GM23338 (cell line): ENCODE measurements at regions not wholly inside any gene's neighbourhood (a gene's known extent, or its start where the extent isn't known, plus 50 kb on each side); places are given as distances from the start of the nearest gene placed in this dataset.
A peak's percentile ranks its signal among the peaks of the same experiment; 100 is the strongest.

Experiments used
- ATAC-seq: fragments of 200-7000 bp; cut with Tn5 transposase; 3 replicates; pipeline ENCODE4 v1.9.1; 2020
- DNase-seq: peaks from one replicate; pipeline ENCODE4 v3.0.0-alpha.2; 2015; ENCODE audit warnings: low spot score
- H2AFZ ChIP-seq: fragments of 200-600 bp; sonication (generic); 2 replicates; pipeline ENCODE4 v1.8.0; 2016; ENCODE audit warnings: antibody characterized with exemption, mild to moderate bottlenecking, moderate library complexity
- H3F3A ChIP-seq: fragments of 200-600 bp; sonication (generic); replicated peaks from 2 replicates; pipeline ENCODE4 v1.8.0; 2017; ENCODE audit warnings: antibody characterized with exemption, mixed run types, low read depth
- H3K27ac ChIP-seq: fragments of 200-600 bp; sonication (generic); 2 replicates; pipeline ENCODE4 v1.6.1; 2016; ENCODE audit warnings: low read depth
- H3K27me3 ChIP-seq: fragments of 200-600 bp; sonication (generic); 2 replicates; pipeline ENCODE4 v1.8.0; 2016; ENCODE audit warnings: mild to moderate bottlenecking, mixed run types, moderate library complexity; ENCODE audit not compliant: insufficient read depth
- H3K36me3 ChIP-seq: fragments of 200-600 bp; sonication (generic); 2 replicates; pipeline ENCODE4 v1.8.0; 2016; ENCODE audit warnings: mild to moderate bottlenecking; ENCODE audit not compliant: insufficient read depth
- H3K4me1 ChIP-seq: fragments of 200-600 bp; sonication (generic); 2 replicates; pipeline ENCODE4 v1.8.0; 2016; ENCODE audit warnings: mild to moderate bottlenecking, moderate library complexity; ENCODE audit not compliant: insufficient read depth
- H3K4me2 ChIP-seq: fragments of 200-600 bp; sonication (generic); 2 replicates; pipeline ENCODE4 v1.7.1; 2017; ENCODE audit warnings: mixed run types
- H3K4me3 ChIP-seq: fragments of 200-600 bp; sonication (generic); 2 replicates; pipeline ENCODE4 v1.6.1; 2016; ENCODE audit warnings: mixed run types
- H3K79me2 ChIP-seq: fragments of 200-600 bp; sonication (generic); replicated peaks from 2 replicates; pipeline ENCODE4 v1.8.0; 2017; ENCODE audit warnings: mild to moderate bottlenecking; ENCODE audit not compliant: insufficient read depth
- H3K9me2 ChIP-seq: fragments of 200-600 bp; sonication (generic); 2 replicates; pipeline ENCODE4 v1.8.0; 2017; ENCODE audit not compliant: insufficient read depth
- H4K20me1 ChIP-seq: fragments of 200-600 bp; sonication (generic); replicated peaks from 2 replicates; pipeline ENCODE4 v1.8.0; 2017; ENCODE audit warnings: mild to moderate bottlenecking; ENCODE audit not compliant: insufficient read depth
- H3K27ac Mint-ChIP-seq: 2 replicates; pipeline ENCODE4 v1.8.0; 2020; ENCODE audit warnings: inconsistent platforms, mild to moderate bottlenecking, moderate library complexity, mixed read lengths
- H3K27me3 Mint-ChIP-seq: 3 replicates; pipeline ENCODE4 v1.8.0; 2022; ENCODE audit warnings: low read depth, mild to moderate bottlenecking, moderate library complexity, mixed read lengths, inconsistent platforms; ENCODE audit not compliant: insufficient read depth, poor library complexity
- H3K36me3 Mint-ChIP-seq: 3 replicates; pipeline ENCODE4 v1.8.0; 2021; ENCODE audit warnings: low read depth, mild to moderate bottlenecking, inconsistent platforms, moderate library complexity, mixed read lengths
- H3K4me1 Mint-ChIP-seq: 3 replicates; pipeline ENCODE4 v1.8.0; 2020; ENCODE audit warnings: mild to moderate bottlenecking, inconsistent platforms, mixed read lengths
- H3K4me3 Mint-ChIP-seq: 3 replicates; pipeline ENCODE4 v1.8.0; 2021; ENCODE audit warnings: moderate library complexity, mild to moderate bottlenecking, inconsistent platforms, mixed read lengths
- H3K9me3 Mint-ChIP-seq: 3 replicates; pipeline ENCODE4 v1.8.0; 2020; ENCODE audit warnings: moderate library complexity, mild to moderate bottlenecking, inconsistent platforms, mixed read lengths
- CREB1 ChIP-seq: fragments of 250-450 bp; sonication (Bioruptor Pico); IDR thresholded peaks from 2 replicates; pipeline ENCODE4 v1.5.0; 2020; ENCODE audit warnings: low read depth, mild to moderate bottlenecking, moderate library complexity
- CTCF ChIP-seq, 2 experiments: fragments of 200-600 bp in 1 of 2; sonication (generic) in 1 of 2; conservative IDR thresholded peaks; 2 replicates each; pipeline versions ENCODE4 v1.5.1 to v1.6.1; 2016 to 2017; ENCODE audit warnings: antibody characterized with exemption in 2 of 2, low read depth in 2 of 2, mild to moderate bottlenecking in 2 of 2, moderate library complexity in 1 of 2
- ETS1 ChIP-seq: IDR thresholded peaks from 2 replicates; pipeline ENCODE4 v1.6.1; 2016; ENCODE audit warnings: antibody characterized with exemption
- JUNB ChIP-seq: IDR thresholded peaks from one replicate; pipeline ENCODE4 v1.6.1; 2016; ENCODE audit warnings: antibody characterized with exemption; ENCODE audit not compliant: unreplicated experiment
- POLR2AphosphoS5 ChIP-seq: IDR thresholded peaks from 2 replicates; pipeline ENCODE4 v1.6.1; 2016; ENCODE audit warnings: antibody characterized with exemption, low read depth
- STAT1 ChIP-seq: IDR thresholded peaks from one replicate; pipeline ENCODE4 v1.6.1; 2016; ENCODE audit warnings: antibody characterized with exemption; ENCODE audit not compliant: unreplicated experiment
- ZNF114 ChIP-seq: fragments of 250-450 bp; sonication (Bioruptor Pico); IDR thresholded peaks from 2 replicates; pipeline ENCODE4 v1.5.0; 2020; ENCODE audit warnings: mild to moderate bottlenecking, moderate library complexity
- ZNF331 ChIP-seq: fragments of 250-450 bp; sonication (Bioruptor Pico); IDR thresholded peaks from 2 replicates; pipeline ENCODE4 v1.5.0; 2020; ENCODE audit warnings: low read depth, mild to moderate bottlenecking, moderate library complexity
- ZNF462 ChIP-seq: fragments of 250-450 bp; sonication (Bioruptor Pico); IDR thresholded peaks from 2 replicates; pipeline ENCODE4 v1.5.0; 2020; ENCODE audit warnings: mild to moderate bottlenecking, moderate library complexity

- Mint-ChIP-seq H3K9me3 (peaks cover 24% of the 10 kb centered on the region; the same call in 2 of the 3 replicates), H3K36me3 (peaks cover 62% of the 10 kb centered on the region), H3K27ac (no peak overlapping the region), H3K4me1 (no peaks in the 10 kb centered on the region; the same call in 2 of the 3 replicates), H3K27me3 (no peaks in the 10 kb centered on the region), H3K4me3 (no peak overlapping the region)
- Histone ChIP-seq H2AFZ (no peak overlapping the region), H3K4me3 (no peak overlapping the region), H3K27ac (no peak overlapping the region), H3K9me2 (peaks cover 5% of the 10 kb centered on the region), H3K36me3 (no peaks in the 10 kb centered on the region), H3K27me3 (no peaks in the 10 kb centered on the region), H3K4me1 (no peaks in the 10 kb centered on the region; the same call in 1 of the 2 replicates), H4K20me1 (no peaks in the 10 kb centered on the region), H3K79me2 (no peaks in the 10 kb centered on the region), H3F3A (no peaks in the 10 kb centered on the region), H3K4me2 (no peak overlapping the region)
- ATAC-seq (no peak), DNase-seq (no peak)
- no peak for TF ChIP-seq STAT1
- TF ChIP-seq ZNF114 (CRISPR knock-in tag), result no peak
- no peak for TF ChIP-seq ETS1
- no peak for TF ChIP-seq CTCF (conservative IDR thresholded peaks at IDR 0.05; ENCODE audit: low read depth in 2 of 2)
Observed at GRCh38 chr2:83291083-83291482, 1168.0 kb downstream of the SUCLG1 start.

- H3K9me2 ChIP-seq, result no peaks in the 10 kb centered on the region
- no peaks in the 10 kb centered on the region for H3K27me3 ChIP-seq
- peaks cover 74% of the 10 kb centered on the region for H3K36me3 Mint-ChIP-seq
- no peaks in the 10 kb centered on the region for H3K36me3 ChIP-seq
- no peaks in the 10 kb centered on the region for H4K20me1 ChIP-seq
- no peak overlapping the region for H3K4me2 ChIP-seq
- peaks cover 4% of the 10 kb centered on the region; the same call in 1 of the 2 replicates for H3K4me1 ChIP-seq
- H3K79me2 ChIP-seq, result no peaks in the 10 kb centered on the region
- H3K27me3 Mint-ChIP-seq, result peaks cover 3% of the 10 kb centered on the region
- peaks cover 52% of the 10 kb centered on the region for H3K9me3 Mint-ChIP-seq
- peaks cover 13% of the 10 kb centered on the region for H3K4me1 Mint-ChIP-seq
- peak overlapping the region; percentile 91 for H3K27ac Mint-ChIP-seq
- H3K4me3 Mint-ChIP-seq, result no peak overlapping the region
- ATAC-seq (no peak), DNase-seq (no peak)
- TF ChIP-seq JUNB (no peak), POLR2AphosphoS5 (no peak), CREB1 (CRISPR knock-in tag) (no peak), STAT1 (no peak), CTCF (conservative IDR thresholded peaks at IDR 0.05; ENCODE audit: low read depth in 2 of 2) (no peak), ZNF462 (no peak), ZNF331 (CRISPR knock-in tag) (no peak)
- H3K4me3 ChIP-seq, result no peak overlapping the region
- 0 out of 2 replicates have a peak, but pooled peaks cover 3% of the 10 kb centered on the region for H3F3A ChIP-seq
- no peak overlapping the region for H2AFZ ChIP-seq
- peak overlapping the region; percentile 92 for H3K27ac ChIP-seq
Observed at GRCh38 chr2:83282841-83283240, 1176.2 kb downstream of the SUCLG1 start.
